ENCODE measurements at regions not wholly inside any gene's neighbourhood (a gene's known extent, or its start where the extent isn't known, plus 50 kb on each side); places are given as distances from the start of the nearest gene placed in this dataset.

- peaks cover 11% of the 10 kb centered on the region for H3K9me3 ChIP-seq (ENCODE audit: control insufficient read depth, insufficient read depth, low read length)
- H3K27ac ChIP-seq (ENCODE audit: low read length): no peak overlapping the region
- no peak for DNase-seq
- intact Hi-C loops (cut with micrococcal nuclease): no loop called here
- H3K36me3 ChIP-seq (ENCODE audit: control insufficient read depth, insufficient read depth, low read length): no peaks in the 10 kb centered on the region
- Mint-ChIP-seq H3K4me1 (no peaks in the 10 kb centered on the region), H3K9me3 (peaks cover 6 to 24% of the 10 kb centered on the region in 2 donors), H3K27ac (no peak overlapping the region), H3K36me3 (peaks cover 10% of the 10 kb centered on the region), H3K27me3 (ENCODE audit: low read depth in 2 of 2) (no peaks in the 10 kb centered on the region), H3K4me3 (no peak overlapping the region)
- no peak for TF ChIP-seq CTCF (IDR thresholded peaks at IDR 0.05)
- 93% methylated on average over 1 of the region's 1 CpG for WGBS (ENCODE audit: insufficient coverage)
- ATAC-seq: no peak
- no peaks in the 10 kb centered on the region for H3K4me1 ChIP-seq (ENCODE audit: control insufficient read depth, insufficient read depth, low read length)
- H3K4me3 ChIP-seq (ENCODE audit: low read length): no peak overlapping the region
- H3K27me3 ChIP-seq (ENCODE audit: control insufficient read depth, insufficient read depth, low read length): no peaks in the 10 kb centered on the region
Measured at GRCh38 chr2:189337656-189338055, 103.6 kb upstream of the WDR75 start.

- Histone ChIP-seq H3K4me1 (ENCODE audit: control insufficient read depth, insufficient read depth, low read length) (no peaks in the 10 kb centered on the region), H3K27me3 (ENCODE audit: control insufficient read depth, insufficient read depth, low read length) (no peaks in the 10 kb centered on the region), H3K36me3 (ENCODE audit: control insufficient read depth, insufficient read depth, low read length) (no peaks in the 10 kb centered on the region), H3K4me3 (ENCODE audit: low read length) (no peak overlapping the region), H3K9me3 (ENCODE audit: control insufficient read depth, insufficient read depth, low read length) (peaks cover 11% of the 10 kb centered on the region), H3K27ac (ENCODE audit: low read length) (no peak overlapping the region)
- WGBS (ENCODE audit: insufficient coverage): 79% methylated on average over 3 of the region's 3 CpGs
- no peak overlapping the region for H3K4me3 Mint-ChIP-seq
- H3K27me3 Mint-ChIP-seq (ENCODE audit: low read depth in 2 of 2): no peaks in the 10 kb centered on the region
- ATAC-seq: no peak
- H3K36me3 Mint-ChIP-seq: peaks cover 10% of the 10 kb centered on the region
- no peaks in the 10 kb centered on the region for H3K4me1 Mint-ChIP-seq
- H3K9me3 Mint-ChIP-seq: peaks cover 6 to 24% of the 10 kb centered on the region in 2 donors
- no peak for TF ChIP-seq CTCF (IDR thresholded peaks at IDR 0.05)
- DNase-seq: no peak
- no peak overlapping the region for H3K27ac Mint-ChIP-seq
- intact Hi-C loops (cut with micrococcal nuclease): no loop called here
Measured at GRCh38 chr2:189338115-189338514, 103.2 kb upstream of the WDR75 start.

DNA sequence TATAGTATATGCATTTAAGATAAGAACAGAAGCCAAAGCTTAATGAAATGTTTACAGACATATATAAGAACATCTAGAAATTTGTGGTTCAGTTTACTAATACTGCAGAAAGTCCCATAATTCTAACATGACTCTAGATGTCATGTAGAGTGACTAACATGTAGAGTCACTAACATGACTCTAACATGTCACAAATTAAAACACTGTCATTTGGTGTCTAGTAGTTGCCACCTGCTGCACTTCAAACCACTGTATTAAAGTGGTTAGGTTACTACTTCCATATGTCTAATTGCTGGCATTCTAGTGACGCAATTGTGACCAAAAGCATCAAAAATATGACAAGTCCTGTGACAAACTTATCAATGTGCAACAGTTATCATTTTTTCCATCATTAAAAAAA, 100.2 kb upstream of the WDR75 start:
- H3K4me1 ChIP-seq (ENCODE audit: control insufficient read depth, insufficient read depth, low read length): no peaks in the 10 kb centered on the region
- H3K27me3 ChIP-seq (ENCODE audit: control insufficient read depth, insufficient read depth, low read length): no peaks in the 10 kb centered on the region
- DNase-seq (no peak), ATAC-seq (no peak)
- Mint-ChIP-seq H3K4me1 (no peaks in the 10 kb centered on the region), H3K36me3 (peaks cover 4% of the 10 kb centered on the region), H3K9me3 (peaks cover 12 to 15% of the 10 kb centered on the region in 2 donors), H3K27me3 (ENCODE audit: low read depth in 2 of 2) (no peaks in the 10 kb centered on the region), H3K27ac (no peak overlapping the region), H3K4me3 (no peak overlapping the region)
- no peak overlapping the region for H3K27ac ChIP-seq (ENCODE audit: low read length)
- H3K9me3 ChIP-seq (ENCODE audit: control insufficient read depth, insufficient read depth, low read length): peaks cover 11% of the 10 kb centered on the region
- H3K4me3 ChIP-seq (ENCODE audit: low read length): no peak overlapping the region
- TF ChIP-seq CTCF (IDR thresholded peaks at IDR 0.05): no peak
- no peaks in the 10 kb centered on the region for H3K36me3 ChIP-seq (ENCODE audit: control insufficient read depth, insufficient read depth, low read length)
- WGBS (ENCODE audit: insufficient coverage): 100% methylated on average over 1 of the region's 1 CpG
- intact Hi-C loops (cut with micrococcal nuclease): no loop called here

DNA sequence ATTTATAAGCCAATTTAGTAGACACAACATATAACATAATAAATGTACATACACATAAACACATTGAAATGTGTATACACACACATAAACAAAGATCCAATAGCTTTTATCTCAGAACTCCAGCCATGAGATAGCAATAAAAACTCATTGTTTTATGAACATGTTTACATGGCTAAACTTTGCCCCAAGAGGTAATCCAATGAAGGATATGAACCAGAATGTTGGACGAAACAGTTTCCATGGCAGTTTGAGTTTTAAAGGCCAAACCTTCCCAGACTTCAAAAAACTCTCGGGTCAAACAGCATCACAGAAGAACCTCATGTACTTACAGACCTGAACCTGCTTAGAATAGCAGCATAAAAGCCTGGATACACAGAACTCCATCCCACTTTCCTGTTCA, 97.2 kb upstream of the WDR75 start:
- Mint-ChIP-seq H3K36me3 (no peaks in the 10 kb centered on the region), H3K4me3 (no peak overlapping the region), H3K27me3 (ENCODE audit: low read depth in 2 of 2) (no peaks in the 10 kb centered on the region), H3K27ac (no peak overlapping the region), H3K4me1 (no peaks in the 10 kb centered on the region), H3K9me3 (peaks cover 4 to 7% of the 10 kb centered on the region in 2 donors)
- WGBS (ENCODE audit: insufficient coverage): 81% methylated on average over 2 of the region's 2 CpGs
- DNase-seq: no peak
- no peak overlapping the region for H3K27ac ChIP-seq (ENCODE audit: low read length)
- H3K4me1 ChIP-seq (ENCODE audit: control insufficient read depth, insufficient read depth, low read length): no peaks in the 10 kb centered on the region
- no peaks in the 10 kb centered on the region for H3K27me3 ChIP-seq (ENCODE audit: control insufficient read depth, insufficient read depth, low read length)
- no peak for ATAC-seq
- intact Hi-C loops (cut with micrococcal nuclease): no loop called here
- H3K9me3 ChIP-seq (ENCODE audit: control insufficient read depth, insufficient read depth, low read length): peaks cover 9% of the 10 kb centered on the region
- H3K36me3 ChIP-seq (ENCODE audit: control insufficient read depth, insufficient read depth, low read length): no peaks in the 10 kb centered on the region
- H3K4me3 ChIP-seq (ENCODE audit: low read length): no peak overlapping the region
- TF ChIP-seq CTCF (IDR thresholded peaks at IDR 0.05): no peak

All from natural killer cell (primary cell).